Caki2 (cell line): ENCODE measurements at regions not wholly inside any gene's neighbourhood (a gene's known extent, or its start where the extent isn't known, plus 50 kb on each side); places are given as distances from the start of the nearest gene placed in this dataset.

Experiments
- DNase-seq: peaks from one replicate; pipeline ENCODE4 v3.0.0-alpha.2; 2015; ENCODE audit warnings: low read depth
- in situ Hi-C: cut with HindIII; loops from 2 replicates; pipeline ENCODE4 v1.10.0; 2016; ENCODE audit warnings: low sequenced_read_pairs, low pct_unique_long_range_greater_than_20kb, mixed read lengths

GRCh38 chr2:60306267-60306861 lies 247.1 kb downstream of the BCL11A start:
- DNase-seq: no peak
- in situ Hi-C loops: no loop called here

GRCh38 chr2:60303680-60304079 lies 249.8 kb downstream of the BCL11A start:
- in situ Hi-C loops: no loop called here
- no peak for DNase-seq

- in situ Hi-C loops: no loop called here
- no peak for DNase-seq
These were observed 250.9 kb downstream of the BCL11A start for GRCh38 chr2:60302377-60303126.

- in situ Hi-C loops: no loop called here
- no peak for DNase-seq
These were observed 251.7 kb downstream of the BCL11A start for GRCh38 chr2:60301726-60302125.

GRCh38 chr2:60299179-60299578 lies 254.3 kb downstream of the BCL11A start:
- in situ Hi-C loops: no loop called here
- DNase-seq: no peak

- DNase-seq: no peak
- in situ Hi-C loops: no loop called here
These were observed 255.3 kb downstream of the BCL11A start for GRCh38 chr2:60298006-60298696.

- DNase-seq: no peak
These were observed 256.0 kb downstream of the BCL11A start for GRCh38 chr2:60297296-60298005.

GRCh38 chr2:60296219-60296955 lies 257.1 kb downstream of the BCL11A start:
- in situ Hi-C loops: no loop called here
- no peak for DNase-seq

More at GRCh38 chr2:60297296-60298005, 256.0 kb downstream of the BCL11A start:
- in situ Hi-C loops: no loop called here

- DNase-seq: no peak
- in situ Hi-C loops: no loop called here
These were observed 257.9 kb downstream of the BCL11A start for GRCh38 chr2:60295636-60295962.

- no peak for DNase-seq
- in situ Hi-C loops: no loop called here
These were observed 258.4 kb downstream of the BCL11A start for GRCh38 chr2:60294901-60295635.

- in situ Hi-C loops: no loop called here
- no peak for DNase-seq
These were observed 261.2 kb downstream of the BCL11A start for GRCh38 chr2:60292242-60292641.

- in situ Hi-C loops: no loop called here
These were observed 262.9 kb downstream of the BCL11A start for GRCh38 chr2:60290509-60290908.

GRCh38 chr2:60285626-60286316 lies 267.7 kb downstream of the BCL11A start:
- in situ Hi-C loops: no loop called here
- no peak for DNase-seq

More at GRCh38 chr2:60290509-60290908, 262.9 kb downstream of the BCL11A start:
- no peak for DNase-seq

- DNase-seq: no peak
- in situ Hi-C loops: no loop called here
These were observed 269.8 kb downstream of the BCL11A start for GRCh38 chr2:60283626-60284025.

GRCh38 chr2:60282886-60283285 lies 270.6 kb downstream of the BCL11A start:
- in situ Hi-C loops: no loop called here
- DNase-seq: no peak

- DNase-seq: no peak
- in situ Hi-C loops: no loop called here
These were observed 271.7 kb downstream of the BCL11A start for GRCh38 chr2:60281730-60282129.

GRCh38 chr2:60280238-60280637 lies 273.2 kb downstream of the BCL11A start:
- in situ Hi-C loops: no loop called here
- DNase-seq: no peak
